ENCODE measurements at regions not wholly inside any gene's neighbourhood (a gene's known extent, or its start where the extent isn't known, plus 50 kb on each side); places are given as distances from the start of the nearest gene placed in this dataset.

- no peak for TF ChIP-seq EZH2 (IDR thresholded peaks at IDR 0.05; ENCODE audit: low read length, missing control alignments)
- no peak for TF ChIP-seq CTCF (conservative IDR thresholded peaks at IDR 0.05 in 1 of 2, IDR thresholded peaks at IDR 0.05 in 1 of 2; ENCODE audit: low read depth in 1 of 2, low read length in 2 of 2)
These were observed 182.4 kb downstream of the TLR4 start for GRCh38 chr9:117886616-117887015.
